H9 (cell line): ENCODE measurements at regions not wholly inside any gene's neighbourhood (a gene's known extent, or its start where the extent isn't known, plus 50 kb on each side); places are given as distances from the start of the nearest gene placed in this dataset.

Experiments
- DNase-seq: peaks from one replicate; pipeline ENCODE4 v3.0.0-alpha.2; 2017
- H2AFZ ChIP-seq: one replicate; pipeline ENCODE4 v1.6.1; 2013; ENCODE audit warnings: mild to moderate bottlenecking, low read length, control low read depth, moderate library complexity
- H2AK5ac ChIP-seq: 2 replicates; pipeline ENCODE4 v1.6.1; 2013; ENCODE audit warnings: low read length, control low read depth, mixed read lengths; ENCODE audit not compliant: insufficient read length
- H2BK120ac ChIP-seq: one replicate; pipeline ENCODE4 v1.6.1; 2013; ENCODE audit warnings: low read depth, mild to moderate bottlenecking, low read length, control low read depth, inconsistent platforms; ENCODE audit not compliant: poor library complexity, severe bottlenecking
- H2BK12ac ChIP-seq: 2 replicates; pipeline ENCODE4 v1.6.1; 2013; ENCODE audit warnings: low read length, control low read depth, mixed read lengths, low read depth; ENCODE audit not compliant: insufficient read length
- H2BK15ac ChIP-seq: 2 replicates; pipeline ENCODE4 v1.6.1; 2013; ENCODE audit warnings: low read depth, low read length, control low read depth
- H2BK20ac ChIP-seq: one replicate; pipeline ENCODE4 v1.6.1; 2013; ENCODE audit warnings: low read depth, mild to moderate bottlenecking, low read length, control low read depth, inconsistent platforms; ENCODE audit not compliant: poor library complexity, severe bottlenecking
- H2BK5ac ChIP-seq: 2 replicates; pipeline ENCODE4 v1.6.1; 2013; ENCODE audit warnings: low read length, control low read depth, mixed read lengths; ENCODE audit not compliant: insufficient read length
- H3K14ac ChIP-seq: 2 replicates; pipeline ENCODE4 v1.6.1; 2013; ENCODE audit warnings: low read length, control low read depth; ENCODE audit not compliant: insufficient read depth
- H3K18ac ChIP-seq: 2 replicates; pipeline ENCODE4 v1.6.1; 2013; ENCODE audit warnings: low read depth, mild to moderate bottlenecking, mixed read lengths, low read length, control low read depth; ENCODE audit not compliant: insufficient read length
- H3K23ac ChIP-seq: 2 replicates; pipeline ENCODE4 v1.6.1; 2013; ENCODE audit warnings: low read length, control low read depth, mixed read lengths, low read depth; ENCODE audit not compliant: insufficient read length
- H3K23me2 ChIP-seq: 2 replicates; pipeline ENCODE4 v1.6.1; 2013; ENCODE audit warnings: low read depth, mild to moderate bottlenecking, mixed read lengths, low read length, control low read depth; ENCODE audit not compliant: insufficient read length, poor library complexity, severe bottlenecking
- H3K27ac ChIP-seq: 2 replicates; pipeline ENCODE4 v1.5.1; 2013; ENCODE audit warnings: low read length, control low read depth, mixed read lengths, low read depth; ENCODE audit not compliant: insufficient read length
- H3K27me3 ChIP-seq: 2 replicates; pipeline ENCODE4 v1.6.1; 2013; ENCODE audit warnings: low read length, control low read depth, inconsistent platforms; ENCODE audit not compliant: insufficient read depth
- H3K4ac ChIP-seq: 2 replicates; pipeline ENCODE4 v1.6.1; 2013; ENCODE audit warnings: low read depth, mild to moderate bottlenecking, control low read depth, inconsistent platforms, low read length, moderate library complexity
- H3K4me1 ChIP-seq: 2 replicates; pipeline ENCODE4 v1.6.1; 2013; ENCODE audit warnings: low read length, control low read depth, inconsistent platforms; ENCODE audit not compliant: insufficient read depth
- H3K4me2 ChIP-seq: 2 replicates; pipeline ENCODE4 v1.6.1; 2013; ENCODE audit warnings: low read length, control low read depth, mixed read lengths; ENCODE audit not compliant: insufficient read length, insufficient read depth
- H3K56ac ChIP-seq: 2 replicates; pipeline ENCODE4 v1.6.1; 2013; ENCODE audit warnings: low read depth, mild to moderate bottlenecking, mixed read lengths, low read length, control low read depth; ENCODE audit not compliant: insufficient read length
- H3K79me1 ChIP-seq: 2 replicates; pipeline ENCODE4 v1.6.1; 2013; ENCODE audit warnings: low read depth, mild to moderate bottlenecking, moderate library complexity, low read length, control low read depth, inconsistent platforms; ENCODE audit not compliant: insufficient read depth, poor library complexity, severe bottlenecking
- H3K79me2 ChIP-seq: 2 replicates; pipeline ENCODE4 v1.6.1; 2013; ENCODE audit warnings: low read length, control low read depth, inconsistent platforms; ENCODE audit not compliant: insufficient read depth
- H3K9ac ChIP-seq: 2 replicates; pipeline ENCODE4 v1.6.1; 2013; ENCODE audit warnings: low read length, control low read depth, mixed read lengths; ENCODE audit not compliant: insufficient read length; ENCODE audit errors: extremely low read depth
- H3K9me3 ChIP-seq: one replicate; pipeline ENCODE4 v1.6.1; 2013; ENCODE audit warnings: low read depth, low read length, inconsistent platforms; ENCODE audit not compliant: control insufficient read depth
- H3T11ph ChIP-seq: one replicate; pipeline ENCODE4 v1.6.1; 2013; ENCODE audit warnings: mild to moderate bottlenecking, low read length, control low read depth, inconsistent platforms
- H4K20me1 ChIP-seq: one replicate; pipeline ENCODE4 v1.6.1; 2013; ENCODE audit not compliant: control insufficient read depth, insufficient read length, insufficient read depth
- H4K5ac ChIP-seq: 2 replicates; pipeline ENCODE4 v1.6.1; 2013; ENCODE audit warnings: low read depth, mild to moderate bottlenecking, mixed read lengths, low read length, control low read depth; ENCODE audit not compliant: insufficient read length
- H4K8ac ChIP-seq: replicated peaks from 2 replicates; pipeline ENCODE4 v1.6.1; 2013; ENCODE audit warnings: low read length, control low read depth, mixed read lengths, low read depth; ENCODE audit not compliant: insufficient read length
- H4K91ac ChIP-seq: 2 replicates; pipeline ENCODE4 v1.6.1; 2013; ENCODE audit warnings: low read depth, mild to moderate bottlenecking, moderate library complexity, mixed read lengths, low read length, control low read depth; ENCODE audit not compliant: insufficient read length
- H3K27ac Mint-ChIP-seq, 3 experiments: 2 replicates in 2 of 3; 3 replicates in 1 of 3; pipeline ENCODE4 v1.8.0; 2020 to 2021; ENCODE audit warnings: mixed read lengths in 3 of 3, mild to moderate bottlenecking in 1 of 3, moderate library complexity in 1 of 3
- H3K27me3 Mint-ChIP-seq: 2 replicates; pipeline ENCODE4 v1.8.0; 2021; ENCODE audit warnings: low read depth, mild to moderate bottlenecking, moderate library complexity, mixed read lengths
- H3K36me3 Mint-ChIP-seq, 3 experiments: 2 replicates in 2 of 3; 3 replicates in 1 of 3; pipeline ENCODE4 v1.8.0; 2020 to 2021; ENCODE audit warnings: low read depth in 3 of 3, mixed read lengths in 3 of 3; ENCODE audit not compliant: insufficient read depth in 1 of 3
- H3K4me1 Mint-ChIP-seq, 2 experiments: 2 replicates each; pipeline ENCODE4 v1.8.0; 2020; ENCODE audit warnings: mixed read lengths in 2 of 2
- H3K4me3 Mint-ChIP-seq, 2 experiments: 2 replicates in 1 of 2; 3 replicates in 1 of 2; pipeline ENCODE4 v1.8.0; 2020 to 2021; ENCODE audit warnings: mild to moderate bottlenecking in 2 of 2, mixed read lengths in 2 of 2, moderate library complexity in 1 of 2
- H3K9me3 Mint-ChIP-seq, 2 experiments: 2 replicates in 1 of 2; 3 replicates in 1 of 2; pipeline ENCODE4 v1.8.0; 2020; ENCODE audit warnings: mild to moderate bottlenecking in 2 of 2, mixed read lengths in 2 of 2, moderate library complexity in 1 of 2
- WGBS: extraction: QIAGEN DNeasy Blood & Tissue Kit; methylation state at CpG from one replicate; pipeline ENCODE4 v1.1.7; 2013; ENCODE audit warnings: missing lambda C conversion rate, low lambda C conversion rate, mixed read lengths; ENCODE audit not compliant: insufficient read length; ENCODE audit errors: extremely low coverage; 5-methylcytosine and 5-hydroxymethylcytosine counted together
- TF ChIP-seq, protein P1 (sequence below): fragments of 200-600 bp; sonication (generic); conservative IDR thresholded peaks from 3 replicates; pipeline ENCODE4 v1.8.0; 2021; ENCODE audit warnings: antibody characterized with exemption, mild to moderate bottlenecking

- peaks cover 2% of the 10 kb centered on the region; the same call in 1 of the 2 replicates for H3K4me1 ChIP-seq
- H4K20me1 ChIP-seq, result no peaks in the 10 kb centered on the region
- no peak overlapping the region for H3K9ac ChIP-seq
- no peak overlapping the region for H2BK12ac ChIP-seq
- Mint-ChIP-seq H3K36me3 (no peaks in the 10 kb centered on the region; a peak in 2 of 7 replicates), H3K4me1 (peaks cover 10% of the 10 kb centered on the region in 2 experiments), H3K4me3 (no peak overlapping the region), H3K27ac (no peak overlapping the region), H3K9me3 (peaks cover 4 to 9% of the 10 kb centered on the region in 2 experiments; a peak in 4 of 5 replicates), H3K27me3 (no peaks in the 10 kb centered on the region)
- no peaks in the 10 kb centered on the region for H3K9me3 ChIP-seq
- no peak overlapping the region for H2AK5ac ChIP-seq
- no peak overlapping the region for H3K14ac ChIP-seq
- no peak overlapping the region for H2AFZ ChIP-seq
- no peak overlapping the region for H3T11ph ChIP-seq
- no peak overlapping the region for H3K27ac ChIP-seq
- no peaks in the 10 kb centered on the region for H3K79me2 ChIP-seq
- no peak overlapping the region for H4K5ac ChIP-seq
- H3K23me2 ChIP-seq, result no peaks in the 10 kb centered on the region
- H3K4ac ChIP-seq, result no peak overlapping the region
- TF ChIP-seq, protein P1, sequence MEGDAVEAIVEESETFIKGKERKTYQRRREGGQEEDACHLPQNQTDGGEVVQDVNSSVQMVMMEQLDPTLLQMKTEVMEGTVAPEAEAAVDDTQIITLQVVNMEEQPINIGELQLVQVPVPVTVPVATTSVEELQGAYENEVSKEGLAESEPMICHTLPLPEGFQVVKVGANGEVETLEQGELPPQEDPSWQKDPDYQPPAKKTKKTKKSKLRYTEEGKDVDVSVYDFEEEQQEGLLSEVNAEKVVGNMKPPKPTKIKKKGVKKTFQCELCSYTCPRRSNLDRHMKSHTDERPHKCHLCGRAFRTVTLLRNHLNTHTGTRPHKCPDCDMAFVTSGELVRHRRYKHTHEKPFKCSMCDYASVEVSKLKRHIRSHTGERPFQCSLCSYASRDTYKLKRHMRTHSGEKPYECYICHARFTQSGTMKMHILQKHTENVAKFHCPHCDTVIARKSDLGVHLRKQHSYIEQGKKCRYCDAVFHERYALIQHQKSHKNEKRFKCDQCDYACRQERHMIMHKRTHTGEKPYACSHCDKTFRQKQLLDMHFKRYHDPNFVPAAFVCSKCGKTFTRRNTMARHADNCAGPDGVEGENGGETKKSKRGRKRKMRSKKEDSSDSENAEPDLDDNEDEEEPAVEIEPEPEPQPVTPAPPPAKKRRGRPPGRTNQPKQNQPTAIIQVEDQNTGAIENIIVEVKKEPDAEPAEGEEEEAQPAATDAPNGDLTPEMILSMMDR, result no peak
- H2BK20ac ChIP-seq, result no peak overlapping the region
- H2BK120ac ChIP-seq, result no peak overlapping the region
- no peak overlapping the region for H2BK15ac ChIP-seq
- no peak overlapping the region for H3K18ac ChIP-seq
- H3K23ac ChIP-seq, result no peak overlapping the region
- no peak overlapping the region for H3K56ac ChIP-seq
- no peak overlapping the region for H4K8ac ChIP-seq
- WGBS, result no CpG with 5 or more reads among the region's 2 CpGs
- no peak overlapping the region for H2BK5ac ChIP-seq
- no peak for DNase-seq
- H3K4me2 ChIP-seq, result no peak overlapping the region
- no peaks in the 10 kb centered on the region for H3K79me1 ChIP-seq
- H3K27me3 ChIP-seq, result no peaks in the 10 kb centered on the region
- no peak overlapping the region for H4K91ac ChIP-seq
Measured at GRCh38 chr9:85163825-85164224, 494.3 kb downstream of the NTRK2 start.
